ENCODE measurements at regions not wholly inside any gene's neighbourhood (a gene's known extent, or its start where the extent isn't known, plus 50 kb on each side); places are given as distances from the start of the nearest gene placed in this dataset.
"Not testable (repeated sequence)": the region's sequence is repeated elsewhere in the genome, so short reads cannot be mapped to it uniquely, and the experiment has no call there.

DNA sequence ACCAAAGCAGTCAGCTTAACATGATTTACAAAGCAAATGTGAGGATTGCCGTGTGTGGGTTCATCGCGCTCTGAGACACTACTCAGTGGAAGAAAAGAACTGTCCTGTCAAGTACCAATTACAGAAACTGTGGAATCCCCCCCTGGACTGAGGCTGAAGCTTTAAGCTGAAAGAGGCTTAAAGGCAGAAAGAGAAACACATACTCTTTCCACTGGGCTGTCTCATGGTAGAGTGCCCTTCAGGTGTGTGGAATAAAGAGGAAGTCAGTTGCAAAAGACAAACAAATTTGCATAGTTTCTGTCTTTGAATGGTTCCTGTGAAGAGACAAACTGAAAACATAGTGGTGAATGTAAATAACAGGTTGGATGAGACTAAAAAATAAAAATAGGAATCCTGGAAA, 560.4 kb upstream of the SYNCRIP start (continued):
- no peak for TF ChIP-seq RARB (CRISPR knock-in tag; IDR thresholded peaks at IDR 0.05)
- no peak for TF ChIP-seq OSR1 (CRISPR knock-in tag; IDR thresholded peaks at IDR 0.05)
- no peak for TF ChIP-seq PPARA (CRISPR knock-in tag; IDR thresholded peaks at IDR 0.05; ENCODE audit: borderline replicate concordance)

DNA sequence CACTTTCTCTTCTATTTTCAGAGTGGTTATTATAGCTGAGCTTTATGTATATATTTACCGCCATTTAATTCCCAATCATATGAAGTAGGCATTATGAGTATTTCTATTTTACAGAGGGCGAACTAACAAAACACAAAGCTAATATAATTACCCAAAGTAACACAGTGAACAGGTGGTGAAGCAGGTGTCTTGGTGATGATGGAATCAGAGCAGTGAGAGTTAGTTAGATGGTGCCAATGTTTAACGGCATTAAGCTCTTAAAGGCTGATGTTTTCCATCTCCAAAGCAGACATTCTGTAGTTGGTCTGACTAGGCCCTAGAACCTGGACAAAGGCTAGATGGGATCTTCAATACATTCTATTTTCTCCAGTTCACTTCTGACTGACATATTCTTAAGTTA, 551.1 kb upstream of the SYNCRIP start:
- ATAC-seq = no peak
- TF ChIP-seq, protein P1, sequence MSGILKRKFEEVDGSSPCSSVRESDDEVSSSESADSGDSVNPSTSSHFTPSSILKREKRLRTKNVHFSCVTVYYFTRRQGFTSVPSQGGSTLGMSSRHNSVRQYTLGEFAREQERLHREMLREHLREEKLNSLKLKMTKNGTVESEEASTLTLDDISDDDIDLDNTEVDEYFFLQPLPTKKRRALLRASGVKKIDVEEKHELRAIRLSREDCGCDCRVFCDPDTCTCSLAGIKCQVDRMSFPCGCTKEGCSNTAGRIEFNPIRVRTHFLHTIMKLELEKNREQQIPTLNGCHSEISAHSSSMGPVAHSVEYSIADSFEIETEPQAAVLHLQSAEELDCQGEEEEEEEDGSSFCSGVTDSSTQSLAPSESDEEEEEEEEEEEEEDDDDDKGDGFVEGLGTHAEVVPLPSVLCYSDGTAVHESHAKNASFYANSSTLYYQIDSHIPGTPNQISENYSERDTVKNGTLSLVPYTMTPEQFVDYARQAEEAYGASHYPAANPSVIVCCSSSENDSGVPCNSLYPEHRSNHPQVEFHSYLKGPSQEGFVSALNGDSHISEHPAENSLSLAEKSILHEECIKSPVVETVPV (CRISPR knock-in tag; IDR thresholded peaks at IDR 0.05) = no peak
- TF ChIP-seq, protein P2, sequence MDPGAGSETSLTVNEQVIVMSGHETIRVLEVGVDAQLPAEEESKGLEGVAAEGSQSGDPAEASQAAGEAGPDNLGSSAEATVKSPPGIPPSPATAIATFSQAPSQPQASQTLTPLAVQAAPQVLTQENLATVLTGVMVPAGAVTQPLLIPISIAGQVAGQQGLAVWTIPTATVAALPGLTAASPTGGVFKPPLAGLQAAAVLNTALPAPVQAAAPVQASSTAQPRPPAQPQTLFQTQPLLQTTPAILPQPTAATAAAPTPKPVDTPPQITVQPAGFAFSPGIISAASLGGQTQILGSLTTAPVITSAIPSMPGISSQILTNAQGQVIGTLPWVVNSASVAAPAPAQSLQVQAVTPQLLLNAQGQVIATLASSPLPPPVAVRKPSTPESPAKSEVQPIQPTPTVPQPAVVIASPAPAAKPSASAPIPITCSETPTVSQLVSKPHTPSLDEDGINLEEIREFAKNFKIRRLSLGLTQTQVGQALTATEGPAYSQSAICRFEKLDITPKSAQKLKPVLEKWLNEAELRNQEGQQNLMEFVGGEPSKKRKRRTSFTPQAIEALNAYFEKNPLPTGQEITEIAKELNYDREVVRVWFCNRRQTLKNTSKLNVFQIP (CRISPR knock-in tag; IDR thresholded peaks at IDR 0.05; ENCODE audit: borderline replicate concordance, low read depth) = no peak
- TF ChIP-seq ZC3H10 (CRISPR knock-in tag; IDR thresholded peaks at IDR 0.05) (no peak), RARB (CRISPR knock-in tag; IDR thresholded peaks at IDR 0.05) (no peak), BACH2 (CRISPR knock-in tag; IDR thresholded peaks at IDR 0.05; ENCODE audit: borderline replicate concordance) (no peak), GLIS3 (CRISPR knock-in tag; IDR thresholded peaks at IDR 0.05) (no peak), ZNF565 (CRISPR knock-in tag; conservative IDR thresholded peaks at IDR 0.05; ENCODE audit: low read depth) (no peak), ISL1 (CRISPR knock-in tag; IDR thresholded peaks at IDR 0.05) (no peak), ZFP30 (CRISPR knock-in tag; IDR thresholded peaks at IDR 0.05) (no peak), CREB5 (CRISPR knock-in tag; IDR thresholded peaks at IDR 0.05; ENCODE audit: low read depth) (no peak), SNAI2 (CRISPR knock-in tag; IDR thresholded peaks at IDR 0.05) (no peak), ZFP3 (CRISPR knock-in tag; IDR thresholded peaks at IDR 0.05) (no peak), ESRRG (CRISPR knock-in tag; IDR thresholded peaks at IDR 0.05) (no peak), TOX (CRISPR knock-in tag; IDR thresholded peaks at IDR 0.05; ENCODE audit: borderline replicate concordance) (no peak), ARNTL (CRISPR knock-in tag; IDR thresholded peaks at IDR 0.05; ENCODE audit: borderline replicate concordance, low read depth) (no peak), PPARA (CRISPR knock-in tag; IDR thresholded peaks at IDR 0.05; ENCODE audit: borderline replicate concordance) (no peak), OSR1 (CRISPR knock-in tag; IDR thresholded peaks at IDR 0.05) (no peak), ZNF8 (CRISPR knock-in tag; IDR thresholded peaks at IDR 0.05) (no peak)

DNA sequence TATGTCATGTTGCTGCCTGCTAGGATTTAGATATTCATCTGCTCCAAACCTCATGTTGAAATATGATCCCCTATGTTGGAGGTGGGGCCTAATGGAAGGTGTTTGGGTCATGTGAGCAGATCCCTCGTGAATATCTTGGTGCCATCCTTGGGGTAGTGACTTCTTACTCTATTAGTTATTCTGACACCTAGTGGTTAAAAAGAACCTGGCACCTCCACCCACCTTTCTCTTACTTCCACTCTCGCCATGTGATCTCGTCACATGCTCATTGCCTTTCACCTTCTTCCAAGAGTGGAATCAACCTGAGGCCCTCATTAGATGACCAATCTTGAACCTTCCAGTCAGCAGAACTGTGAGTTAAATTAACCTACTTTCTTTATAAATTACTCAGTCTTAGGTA, 549.4 kb upstream of the SYNCRIP start:
- TF ChIP-seq ZC3H10 (CRISPR knock-in tag; IDR thresholded peaks at IDR 0.05) (no peak), ZFP3 (CRISPR knock-in tag; IDR thresholded peaks at IDR 0.05) (no peak), ARNTL (CRISPR knock-in tag; IDR thresholded peaks at IDR 0.05; ENCODE audit: borderline replicate concordance, low read depth) (no peak), CSDC2 (CRISPR knock-in tag; IDR thresholded peaks at IDR 0.05) (no peak), RARB (CRISPR knock-in tag; IDR thresholded peaks at IDR 0.05) (no peak), ZNF565 (CRISPR knock-in tag; conservative IDR thresholded peaks at IDR 0.05; ENCODE audit: low read depth) (no peak), ESRRG (CRISPR knock-in tag; IDR thresholded peaks at IDR 0.05) (no peak), TSHZ2 (CRISPR knock-in tag; IDR thresholded peaks at IDR 0.05) (no peak), TCF4 (CRISPR knock-in tag; IDR thresholded peaks at IDR 0.05; ENCODE audit: borderline replicate concordance) (no peak), OSR1 (CRISPR knock-in tag; IDR thresholded peaks at IDR 0.05) (no peak), BACH2 (CRISPR knock-in tag; IDR thresholded peaks at IDR 0.05; ENCODE audit: borderline replicate concordance) (no peak), ZFP30 (CRISPR knock-in tag; IDR thresholded peaks at IDR 0.05) (no peak), ZNF70 (CRISPR knock-in tag; IDR thresholded peaks at IDR 0.05) (no peak)
- TF ChIP-seq, protein P2 (CRISPR knock-in tag; IDR thresholded peaks at IDR 0.05; ENCODE audit: borderline replicate concordance, low read depth) = no peak
- no peak for ATAC-seq

GRCh38 chr6:86175149-86175548, 532.5 kb upstream of the SYNCRIP start:
- not testable (repeated sequence) for ATAC-seq

Data from SK-N-SH treated with all-trans-retinoic acid at 6 μM for 48 hours (cell line).